Common myeloid progenitor, CD34-positive (primary cell): ENCODE measurements at regions not wholly inside any gene's neighbourhood (a gene's known extent, or its start where the extent isn't known, plus 50 kb on each side); places are given as distances from the start of the nearest gene placed in this dataset.

Experiments used
- CTCF ChIA-PET: fragments of 350-600 bp; sonication (Branson Sonifier 250); formaldehyde crosslinking; loops from one replicate; lab custom pipeline; 2021; ENCODE audit warnings: antibody characterized with exemption; lab: Charles Lee
- POLR2A ChIA-PET: fragments of 350-600 bp; sonication (Branson Sonifier 250); formaldehyde crosslinking; loops from one replicate; lab custom pipeline; 2021; ENCODE audit warnings: antibody characterized with exemption; lab: Charles Lee
- DNase-seq, 3 donors: peaks; one replicate each; pipeline versions ENCODE4 v3.0.0 to v3.0.0-alpha.2; 2013
- H3K27ac ChIP-seq, 2 experiments: 1 replicate in 1 of 2; 2 replicates in 1 of 2; pipeline ENCODE4 v1.7.0; 2013; ENCODE audit warnings: inconsistent platforms in 2 of 2, low read length in 2 of 2, mild to moderate bottlenecking in 2 of 2, low read depth in 1 of 2, moderate library complexity in 1 of 2; ENCODE audit not compliant: severe bottlenecking in 2 of 2, insufficient read depth in 1 of 2, poor library complexity in 1 of 2
- H3K27me3 ChIP-seq, 5 experiments: replicated peaks in 2 of 5; 1 replicate in 3 of 5; 2 replicates in 2 of 5; pipeline versions ENCODE4 v1.6.1 to v1.7.0; 2013; ENCODE audit warnings: low read length in 4 of 5, mild to moderate bottlenecking in 2 of 5, moderate library complexity in 2 of 5, inconsistent platforms in 1 of 5; ENCODE audit not compliant: insufficient read depth in 5 of 5, control insufficient read depth in 4 of 5
- H3K36me3 ChIP-seq, 4 experiments: 1 replicate in 2 of 4; 2 replicates in 2 of 4; pipeline versions ENCODE4 v1.6.1 to v1.7.0; 2013; ENCODE audit warnings: low read length in 3 of 4, control low read depth in 1 of 4, mild to moderate bottlenecking in 1 of 4; ENCODE audit not compliant: control insufficient read depth in 4 of 4, insufficient read depth in 4 of 4
- H3K4me1 ChIP-seq, 4 experiments: 1 replicate in 3 of 4; 2 replicates in 1 of 4; pipeline versions ENCODE4 v1.6.1 to v1.7.1; 2013; ENCODE audit warnings: low read length in 3 of 4, mild to moderate bottlenecking in 3 of 4, control low read depth in 1 of 4, inconsistent platforms in 1 of 4, moderate library complexity in 1 of 4; ENCODE audit not compliant: control insufficient read depth in 4 of 4, insufficient read depth in 4 of 4; ENCODE audit errors: control extremely low read depth in 1 of 4
- H3K4me3 ChIP-seq, 7 experiments: 1 replicate in 4 of 7; 2 replicates in 3 of 7; pipeline versions ENCODE4 v1.5.1 to v1.7.0; 2013; ENCODE audit warnings: mild to moderate bottlenecking in 7 of 7, low read length in 6 of 7, moderate library complexity in 6 of 7, inconsistent platforms in 2 of 7, low read depth in 2 of 7, control low read depth in 1 of 7; ENCODE audit not compliant: insufficient read depth in 4 of 7, control insufficient read depth in 1 of 7; ENCODE audit errors: extremely low read depth in 1 of 7
- H3K9me3 ChIP-seq, 5 experiments: 1 replicate in 4 of 5; 2 replicates in 1 of 5; pipeline versions ENCODE4 v1.6.1 to v1.7.1; 2013; ENCODE audit warnings: low read length in 4 of 5, mild to moderate bottlenecking in 2 of 5, inconsistent platforms in 1 of 5, low read depth in 1 of 5, moderate library complexity in 1 of 5; ENCODE audit not compliant: control insufficient read depth in 4 of 5, insufficient read depth in 2 of 5; ENCODE audit errors: control extremely low read depth in 1 of 5
- WGBS: methylation state at CpG from one replicate; pipeline ENCODE4 v1.1.5; 2013; ENCODE audit not compliant: insufficient coverage; 5-methylcytosine and 5-hydroxymethylcytosine counted together

DNA sequence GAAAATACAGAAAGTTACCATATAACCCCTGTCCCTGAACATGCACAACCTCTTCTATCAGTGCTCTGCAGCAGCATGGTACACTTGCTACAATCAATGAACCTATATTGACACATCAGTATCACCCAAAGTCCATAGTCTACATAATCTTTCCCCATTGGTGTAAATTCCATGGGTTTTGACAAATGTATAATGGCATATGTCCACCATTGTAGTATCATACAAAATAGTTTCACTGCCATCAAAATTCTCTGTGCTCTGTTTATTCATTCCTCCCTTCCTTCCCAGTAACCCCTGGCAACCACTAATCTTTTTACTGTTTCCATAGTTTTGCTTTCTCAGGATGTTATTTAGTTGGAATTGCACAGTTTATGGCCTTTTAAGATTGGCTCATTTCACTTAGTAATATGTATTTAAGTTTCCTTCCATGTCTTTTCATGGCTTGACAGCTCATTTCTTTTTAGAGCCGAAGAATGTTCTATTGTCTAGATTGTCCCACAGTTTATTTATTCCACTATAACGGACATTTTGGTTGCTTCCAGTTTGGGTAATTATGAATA lies 1707.0 kb downstream of the EFNA5 start:
- Histone ChIP-seq H3K27me3 (no peaks in the 10 kb centered on the region), H3K27ac (no peak overlapping the region), H3K9me3 (no peaks in the 10 kb centered on the region), H3K4me3 (no peak overlapping the region), H3K4me1 (no peaks in the 10 kb centered on the region), H3K36me3 (no peaks in the 10 kb centered on the region)
- DNase-seq = no peak
- CTCF ChIA-PET = no interaction called here
- POLR2A ChIA-PET = no interaction called here
- WGBS = no CpG with 5 or more reads among the region's 2 CpGs

DNA sequence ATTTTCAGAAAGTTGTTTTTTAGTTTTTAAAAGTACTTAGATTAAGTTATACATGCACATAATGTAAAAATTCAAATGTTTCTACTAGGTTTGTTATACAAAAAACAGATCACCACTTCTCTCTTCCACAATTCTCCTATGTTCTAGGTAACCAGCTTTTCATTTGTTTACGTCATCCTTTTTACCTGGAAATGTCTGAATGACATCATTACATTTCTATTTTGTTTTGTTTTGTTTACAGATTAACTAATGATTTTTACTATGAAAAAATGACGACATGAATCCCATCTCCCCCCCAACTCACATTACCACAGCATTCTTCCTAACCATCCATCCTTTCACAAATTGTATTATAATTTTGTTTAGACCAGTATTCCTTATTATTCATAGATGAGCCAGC lies 1709.2 kb downstream of the EFNA5 start:
- H3K9me3 ChIP-seq = no peaks in the 10 kb centered on the region
- no peaks in the 10 kb centered on the region for H3K27me3 ChIP-seq
- H3K36me3 ChIP-seq = no peaks in the 10 kb centered on the region
- CTCF ChIA-PET = no interaction called here
- no CpG with 5 or more reads among the region's 2 CpGs for whole genome bisulfite sequencing
- no peak for DNase-seq
- H3K4me1 ChIP-seq = no peaks in the 10 kb centered on the region
- POLR2A ChIA-PET = no interaction called here
- no peak overlapping the region for H3K27ac ChIP-seq
- no peak overlapping the region for H3K4me3 ChIP-seq

- CTCF ChIA-PET = no interaction called here
- DNase-seq = no peak
Measured at GRCh38 chr5:105956456-105957196, 1714.1 kb downstream of the EFNA5 start.

DNA sequence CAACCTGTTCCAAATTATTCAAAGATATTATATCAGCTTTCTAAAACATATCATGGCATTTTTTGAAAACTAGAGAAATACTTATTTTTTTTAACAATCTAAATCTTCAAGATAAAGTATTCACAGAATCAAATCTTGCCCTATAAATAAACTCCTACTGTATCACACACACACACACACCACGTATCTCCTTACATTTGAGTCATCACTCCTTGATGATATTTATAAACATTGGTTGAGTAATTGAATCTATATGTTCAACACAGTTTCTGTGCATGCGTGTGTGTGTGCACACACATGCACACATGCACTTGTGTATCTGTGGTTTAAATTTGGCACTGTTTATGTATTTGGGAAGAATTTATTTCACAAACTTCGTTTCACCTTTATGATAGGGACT lies 1716.4 kb downstream of the EFNA5 start:
- no peak overlapping the region for H3K27ac ChIP-seq
- no peak for DNase-seq
- ChIA-PET POLR2A (no interaction called here), CTCF (no interaction called here)
- H3K36me3 ChIP-seq = no peaks in the 10 kb centered on the region
- no peaks in the 10 kb centered on the region for H3K4me1 ChIP-seq
- no peaks in the 10 kb centered on the region for H3K27me3 ChIP-seq
- no peak overlapping the region for H3K4me3 ChIP-seq
- WGBS = no CpG with 5 or more reads among the region's 3 CpGs
- H3K9me3 ChIP-seq = no peaks in the 10 kb centered on the region

More at GRCh38 chr5:105956456-105957196, 1714.1 kb downstream of the EFNA5 start:
- H3K27ac ChIP-seq = no peak overlapping the region
- H3K9me3 ChIP-seq = no peaks in the 10 kb centered on the region
- POLR2A ChIA-PET = no interaction called here
- WGBS = no CpG with 5 or more reads among the region's 1 CpG
- no peak overlapping the region for H3K4me3 ChIP-seq
- H3K27me3 ChIP-seq = no peaks in the 10 kb centered on the region
- no peaks in the 10 kb centered on the region for H3K36me3 ChIP-seq
- H3K4me1 ChIP-seq = no peaks in the 10 kb centered on the region

DNA sequence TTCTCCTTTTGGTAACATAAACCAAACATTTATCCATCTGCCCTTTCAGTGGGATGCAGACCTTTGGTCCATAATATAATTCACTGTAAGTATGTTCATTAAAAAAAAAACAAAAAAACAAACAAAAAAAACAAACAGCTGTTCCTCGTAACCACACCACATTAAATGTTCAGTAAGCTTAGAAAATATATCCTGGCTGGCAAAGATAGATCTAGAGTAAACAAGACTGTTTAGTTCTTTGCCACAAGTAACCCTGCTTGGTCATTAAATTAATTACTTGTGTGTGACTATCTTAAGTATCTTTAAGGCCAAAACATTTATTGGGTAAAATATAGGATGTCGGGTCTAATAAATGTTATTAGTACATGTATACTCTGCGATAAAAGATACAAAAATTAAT lies 1717.1 kb downstream of the EFNA5 start:
- Histone ChIP-seq H3K27me3 (no peaks in the 10 kb centered on the region), H3K27ac (no peak overlapping the region), H3K9me3 (no peaks in the 10 kb centered on the region), H3K4me1 (no peaks in the 10 kb centered on the region), H3K4me3 (no peak overlapping the region), H3K36me3 (no peaks in the 10 kb centered on the region)
- ChIA-PET CTCF (no interaction called here), POLR2A (no interaction called here)
- DNase-seq = no peak
- no CpG with 5 or more reads among the region's 3 CpGs for WGBS

DNA sequence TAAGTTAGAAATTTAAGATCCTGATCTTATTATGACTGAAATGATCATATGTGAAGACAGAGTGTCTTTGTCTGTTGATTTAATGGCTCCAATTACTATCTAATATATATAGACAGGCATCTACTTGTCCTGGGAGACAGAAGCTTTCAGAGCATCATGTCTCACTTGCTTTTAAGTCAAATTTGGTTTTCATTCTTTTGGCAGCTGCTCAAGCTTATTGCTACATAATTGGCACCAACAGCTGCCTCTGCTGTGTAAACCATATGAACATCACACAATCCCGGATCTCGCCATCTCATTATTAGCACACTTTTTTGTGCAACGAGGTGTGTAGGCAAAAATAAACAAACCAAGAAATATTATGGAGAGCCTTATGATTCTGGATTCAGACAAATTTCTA lies 1717.9 kb downstream of the EFNA5 start:
- DNase-seq = no peak
- CTCF ChIA-PET = no interaction called here
- no peak overlapping the region for H3K4me3 ChIP-seq
- POLR2A ChIA-PET = no interaction called here
- no peaks in the 10 kb centered on the region for H3K36me3 ChIP-seq
- no peaks in the 10 kb centered on the region for H3K4me1 ChIP-seq
- H3K27ac ChIP-seq = no peak overlapping the region
- H3K9me3 ChIP-seq = no peaks in the 10 kb centered on the region
- no peaks in the 10 kb centered on the region for H3K27me3 ChIP-seq
- no CpG with 5 or more reads among the region's 3 CpGs for WGBS

DNA sequence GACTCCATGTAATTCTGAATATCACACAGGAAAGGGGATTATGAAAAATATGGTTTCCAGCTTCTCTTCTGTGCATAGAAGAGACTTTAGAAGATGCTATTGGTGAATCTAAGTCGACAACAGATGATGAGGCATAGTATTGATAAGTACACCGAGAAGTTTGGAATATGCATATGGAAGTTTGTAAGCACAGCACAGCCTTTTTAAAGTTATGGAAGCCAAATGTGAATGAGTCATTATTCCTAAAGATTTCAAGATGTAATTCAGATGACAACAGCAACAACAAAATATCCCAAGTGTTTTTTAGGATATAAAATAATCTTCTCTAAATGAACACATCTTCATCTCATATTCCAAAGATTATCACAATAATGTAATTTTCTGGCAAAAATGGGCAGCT lies 1723.3 kb downstream of the EFNA5 start:
- Histone ChIP-seq H3K36me3 (no peaks in the 10 kb centered on the region), H3K4me1 (no peaks in the 10 kb centered on the region), H3K9me3 (no peaks in the 10 kb centered on the region), H3K4me3 (no peak overlapping the region), H3K27me3 (no peaks in the 10 kb centered on the region), H3K27ac (no peak overlapping the region)
- POLR2A ChIA-PET = no interaction called here
- CTCF ChIA-PET = no interaction called here
- WGBS = 100% methylated on average over 2 of the region's 2 CpGs
- DNase-seq = no peak
